ENCODE measurements at regions not wholly inside any gene's neighbourhood (a gene's known extent, or its start where the extent isn't known, plus 50 kb on each side); places are given as distances from the start of the nearest gene placed in this dataset.

DNA sequence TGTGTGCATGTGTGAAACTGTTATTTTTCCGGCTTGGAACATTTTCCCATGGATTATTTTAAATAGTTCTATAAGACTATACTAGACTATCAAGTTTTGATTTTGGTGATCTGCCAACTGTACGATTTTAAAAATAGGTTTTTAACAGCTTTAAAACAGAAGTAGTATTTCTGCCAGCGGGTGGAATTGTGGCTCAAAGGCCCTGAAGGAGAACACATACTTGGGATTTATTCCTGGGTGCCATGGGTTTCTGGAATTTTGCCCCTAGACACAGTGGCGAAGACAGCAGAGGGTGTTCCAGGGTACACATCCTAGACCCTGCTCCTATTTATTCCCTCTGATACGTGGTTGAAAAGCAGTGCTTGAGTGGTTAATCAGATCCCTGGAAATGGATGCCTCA, 81.7 kb upstream of the IPO9 start:
- Histone ChIP-seq H3K27ac (ENCODE audit: low read depth) (no peak overlapping the region), H4K20me1 (replicated peaks; ENCODE audit: insufficient read depth) (peaks cover 8% of the 10 kb centered on the region; the same call in 1 of the 2 replicates)

More for the DNA sequence above, 81.7 kb upstream of the IPO9 start:
- no peaks in the 10 kb centered on the region for H3K9me2 ChIP-seq (ENCODE audit: insufficient read depth)
- no peak overlapping the region for H3K4me3 Mint-ChIP-seq
- peaks cover 3% of the 10 kb centered on the region for H3K27me3 Mint-ChIP-seq (ENCODE audit: insufficient read depth, low read depth, poor library complexity)
- no peak for TF ChIP-seq ZNF114 (CRISPR knock-in tag; IDR thresholded peaks at IDR 0.05)
- TF ChIP-seq CREB1 (CRISPR knock-in tag; IDR thresholded peaks at IDR 0.05; ENCODE audit: low read depth): no peak
- TF ChIP-seq, protein P1, sequence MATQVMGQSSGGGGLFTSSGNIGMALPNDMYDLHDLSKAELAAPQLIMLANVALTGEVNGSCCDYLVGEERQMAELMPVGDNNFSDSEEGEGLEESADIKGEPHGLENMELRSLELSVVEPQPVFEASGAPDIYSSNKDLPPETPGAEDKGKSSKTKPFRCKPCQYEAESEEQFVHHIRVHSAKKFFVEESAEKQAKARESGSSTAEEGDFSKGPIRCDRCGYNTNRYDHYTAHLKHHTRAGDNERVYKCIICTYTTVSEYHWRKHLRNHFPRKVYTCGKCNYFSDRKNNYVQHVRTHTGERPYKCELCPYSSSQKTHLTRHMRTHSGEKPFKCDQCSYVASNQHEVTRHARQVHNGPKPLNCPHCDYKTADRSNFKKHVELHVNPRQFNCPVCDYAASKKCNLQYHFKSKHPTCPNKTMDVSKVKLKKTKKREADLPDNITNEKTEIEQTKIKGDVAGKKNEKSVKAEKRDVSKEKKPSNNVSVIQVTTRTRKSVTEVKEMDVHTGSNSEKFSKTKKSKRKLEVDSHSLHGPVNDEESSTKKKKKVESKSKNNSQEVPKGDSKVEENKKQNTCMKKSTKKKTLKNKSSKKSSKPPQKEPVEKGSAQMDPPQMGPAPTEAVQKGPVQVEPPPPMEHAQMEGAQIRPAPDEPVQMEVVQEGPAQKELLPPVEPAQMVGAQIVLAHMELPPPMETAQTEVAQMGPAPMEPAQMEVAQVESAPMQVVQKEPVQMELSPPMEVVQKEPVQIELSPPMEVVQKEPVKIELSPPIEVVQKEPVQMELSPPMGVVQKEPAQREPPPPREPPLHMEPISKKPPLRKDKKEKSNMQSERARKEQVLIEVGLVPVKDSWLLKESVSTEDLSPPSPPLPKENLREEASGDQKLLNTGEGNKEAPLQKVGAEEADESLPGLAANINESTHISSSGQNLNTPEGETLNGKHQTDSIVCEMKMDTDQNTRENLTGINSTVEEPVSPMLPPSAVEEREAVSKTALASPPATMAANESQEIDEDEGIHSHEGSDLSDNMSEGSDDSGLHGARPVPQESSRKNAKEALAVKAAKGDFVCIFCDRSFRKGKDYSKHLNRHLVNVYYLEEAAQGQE (IDR thresholded peaks at IDR 0.05; ENCODE audit: unreplicated experiment): no peak
- TF ChIP-seq, protein P2, sequence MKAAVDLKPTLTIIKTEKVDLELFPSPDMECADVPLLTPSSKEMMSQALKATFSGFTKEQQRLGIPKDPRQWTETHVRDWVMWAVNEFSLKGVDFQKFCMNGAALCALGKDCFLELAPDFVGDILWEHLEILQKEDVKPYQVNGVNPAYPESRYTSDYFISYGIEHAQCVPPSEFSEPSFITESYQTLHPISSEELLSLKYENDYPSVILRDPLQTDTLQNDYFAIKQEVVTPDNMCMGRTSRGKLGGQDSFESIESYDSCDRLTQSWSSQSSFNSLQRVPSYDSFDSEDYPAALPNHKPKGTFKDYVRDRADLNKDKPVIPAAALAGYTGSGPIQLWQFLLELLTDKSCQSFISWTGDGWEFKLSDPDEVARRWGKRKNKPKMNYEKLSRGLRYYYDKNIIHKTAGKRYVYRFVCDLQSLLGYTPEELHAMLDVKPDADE (IDR thresholded peaks at IDR 0.05): no peak
- no peak for TF ChIP-seq EZH2 (IDR thresholded peaks at IDR 0.05; ENCODE audit: low read depth, unreplicated experiment)
- TF ChIP-seq JUNB (IDR thresholded peaks at IDR 0.05; ENCODE audit: unreplicated experiment): no peak
- TF ChIP-seq, protein P3, sequence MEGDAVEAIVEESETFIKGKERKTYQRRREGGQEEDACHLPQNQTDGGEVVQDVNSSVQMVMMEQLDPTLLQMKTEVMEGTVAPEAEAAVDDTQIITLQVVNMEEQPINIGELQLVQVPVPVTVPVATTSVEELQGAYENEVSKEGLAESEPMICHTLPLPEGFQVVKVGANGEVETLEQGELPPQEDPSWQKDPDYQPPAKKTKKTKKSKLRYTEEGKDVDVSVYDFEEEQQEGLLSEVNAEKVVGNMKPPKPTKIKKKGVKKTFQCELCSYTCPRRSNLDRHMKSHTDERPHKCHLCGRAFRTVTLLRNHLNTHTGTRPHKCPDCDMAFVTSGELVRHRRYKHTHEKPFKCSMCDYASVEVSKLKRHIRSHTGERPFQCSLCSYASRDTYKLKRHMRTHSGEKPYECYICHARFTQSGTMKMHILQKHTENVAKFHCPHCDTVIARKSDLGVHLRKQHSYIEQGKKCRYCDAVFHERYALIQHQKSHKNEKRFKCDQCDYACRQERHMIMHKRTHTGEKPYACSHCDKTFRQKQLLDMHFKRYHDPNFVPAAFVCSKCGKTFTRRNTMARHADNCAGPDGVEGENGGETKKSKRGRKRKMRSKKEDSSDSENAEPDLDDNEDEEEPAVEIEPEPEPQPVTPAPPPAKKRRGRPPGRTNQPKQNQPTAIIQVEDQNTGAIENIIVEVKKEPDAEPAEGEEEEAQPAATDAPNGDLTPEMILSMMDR (conservative IDR thresholded peaks at IDR 0.05; ENCODE audit: low read depth in 2 of 2): no peak
- no peak for TF ChIP-seq NANOG (IDR thresholded peaks at IDR 0.05; ENCODE audit: borderline replicate concordance)
- TF ChIP-seq STAT1 (IDR thresholded peaks at IDR 0.05; ENCODE audit: unreplicated experiment): no peak
- H3K79me2 ChIP-seq (replicated peaks; ENCODE audit: insufficient read depth): peaks cover 48% of the 10 kb centered on the region
- DNase-seq (ENCODE audit: low spot score) (no peak), ATAC-seq (no peak)
- no peak overlapping the region for H3K4me3 ChIP-seq
- no peaks in the 10 kb centered on the region for H3F3A ChIP-seq (replicated peaks; ENCODE audit: low read depth)
- H3K4me2 ChIP-seq: no peak overlapping the region
- no peaks in the 10 kb centered on the region for H3K27me3 ChIP-seq (ENCODE audit: insufficient read depth)
- H3K27ac Mint-ChIP-seq: no peak overlapping the region
- peaks cover 70% of the 10 kb centered on the region for H3K4me1 Mint-ChIP-seq
- no peaks in the 10 kb centered on the region for H3K9me3 Mint-ChIP-seq
- H3K36me3 ChIP-seq (ENCODE audit: insufficient read depth): no peaks in the 10 kb centered on the region
- 0 out of 3 replicates have a peak, but pooled peaks cover 3% of the 10 kb centered on the region for H3K36me3 Mint-ChIP-seq (ENCODE audit: low read depth)
- H2AFZ ChIP-seq: no peak overlapping the region
- H3K4me1 ChIP-seq (ENCODE audit: insufficient read depth): peaks cover 41% of the 10 kb centered on the region
